Head of caudate nucleus (tissue), 42 donors: ENCODE measurements at regions not wholly inside any gene's neighbourhood (a gene's known extent, or its start where the extent isn't known, plus 50 kb on each side); places are given as distances from the start of the nearest gene placed in this dataset.
A peak's percentile ranks its signal among the peaks of the same experiment; 100 is the strongest.
"Not testable (repeated sequence)": the region's sequence is repeated elsewhere in the genome, so short reads cannot be mapped to it uniquely, and the experiment has no call there.

Experiments
- DNase-seq, 42 donors: peaks; one replicate each; pipeline versions ENCODE4 v3.0.0 to v3.0.0-alpha.2; 2020 to 2021; ENCODE audit warnings: mixed read lengths in 7 of 42
- intact Hi-C: fragments of 100-400 bp; cut with DNase I; formaldehyde crosslinking; loops from one replicate; pipeline ENCODE4 v1.15.0; 2022

DNA sequence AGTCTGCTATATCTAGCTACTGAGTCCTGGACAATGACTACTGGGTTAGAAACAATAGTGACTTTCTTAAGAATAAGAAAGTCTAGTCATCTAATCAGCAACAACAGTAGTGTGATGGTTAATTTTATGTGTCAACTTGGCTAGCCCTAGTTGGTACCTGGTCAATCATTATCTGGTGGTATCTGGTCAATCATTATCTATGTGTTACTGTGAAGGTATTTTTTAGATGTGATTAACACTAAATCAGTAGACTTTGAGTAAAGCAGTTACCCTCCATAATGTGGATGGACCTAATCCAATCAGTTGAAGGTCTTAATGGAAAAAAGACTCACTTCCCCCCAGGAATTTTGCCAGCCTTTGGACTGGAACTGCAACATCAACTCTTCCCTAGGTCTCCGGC is 312.6 kb downstream of the SIPA1L2 start:
- intact Hi-C loops, result no loop called here
- no peak for DNase-seq

GRCh38 chr1:232316864-232317263 is 313.1 kb downstream of the SIPA1L2 start:
- no peak for DNase-seq
- intact Hi-C loops, result no loop called here

DNA sequence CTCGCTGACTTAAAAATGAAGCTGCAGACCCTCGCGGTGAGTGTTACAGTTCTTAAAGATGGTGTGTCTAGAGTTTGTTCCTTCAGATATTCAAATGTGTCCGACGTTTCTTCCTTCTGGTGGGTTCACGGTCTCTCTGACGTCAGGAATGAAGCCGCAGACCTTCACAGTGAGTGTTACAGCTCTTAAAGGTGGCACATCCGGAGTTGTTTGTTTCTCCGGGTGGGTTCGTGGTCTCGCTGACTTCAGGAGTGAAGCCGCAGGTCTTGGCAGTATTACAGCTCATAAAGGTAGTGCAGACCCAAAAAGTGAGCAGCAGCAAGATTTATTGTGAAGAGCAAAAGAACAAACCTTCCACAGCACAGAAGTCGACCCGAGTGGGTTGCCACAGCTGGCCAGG is 316.1 kb downstream of the SIPA1L2 start:
- DNase-seq, intact Hi-C loops: not testable (repeated sequence)

DNA sequence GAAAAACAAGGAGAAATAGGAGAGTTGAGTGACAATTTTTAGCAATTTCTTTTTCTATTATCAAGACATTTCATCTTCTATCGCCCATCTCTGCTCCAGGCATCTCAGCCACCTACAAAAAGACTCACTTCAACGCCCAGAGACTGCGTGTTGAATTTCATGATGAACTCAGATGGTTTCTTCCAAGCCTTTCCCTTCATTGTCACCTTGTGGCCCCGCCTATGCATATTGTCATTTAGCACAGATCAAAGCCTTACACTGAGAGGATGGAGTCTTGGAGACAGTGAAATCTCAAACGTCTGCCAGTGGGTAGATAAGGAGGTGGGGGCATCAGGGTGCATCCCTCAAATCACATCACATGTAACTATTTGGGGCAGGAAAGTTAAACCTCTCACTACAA is 319.4 kb downstream of the SIPA1L2 start:
- intact Hi-C loops, result no loop called here
- no peak for DNase-seq

DNA sequence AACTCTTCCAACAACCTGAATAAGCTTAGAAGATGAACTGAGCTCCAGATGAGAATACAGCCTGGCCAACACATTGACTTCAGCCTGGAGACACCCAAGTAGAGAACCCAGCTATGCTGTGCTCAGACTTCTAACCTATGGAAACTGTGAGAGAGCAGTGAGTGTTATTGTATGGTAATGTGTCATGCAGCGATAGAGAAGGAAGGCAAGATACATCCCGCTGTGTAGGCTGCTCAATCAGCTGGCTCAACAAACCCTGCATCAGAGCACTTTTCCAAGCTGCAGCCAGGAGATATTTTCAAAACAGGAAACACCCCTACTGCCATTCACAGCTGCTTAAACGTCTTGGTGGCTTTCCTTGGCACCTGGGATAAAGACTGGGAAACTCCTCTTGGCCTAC is 321.3 kb downstream of the SIPA1L2 start:
- intact Hi-C loops, result no loop called here
- DNase-seq, result no peak

DNA sequence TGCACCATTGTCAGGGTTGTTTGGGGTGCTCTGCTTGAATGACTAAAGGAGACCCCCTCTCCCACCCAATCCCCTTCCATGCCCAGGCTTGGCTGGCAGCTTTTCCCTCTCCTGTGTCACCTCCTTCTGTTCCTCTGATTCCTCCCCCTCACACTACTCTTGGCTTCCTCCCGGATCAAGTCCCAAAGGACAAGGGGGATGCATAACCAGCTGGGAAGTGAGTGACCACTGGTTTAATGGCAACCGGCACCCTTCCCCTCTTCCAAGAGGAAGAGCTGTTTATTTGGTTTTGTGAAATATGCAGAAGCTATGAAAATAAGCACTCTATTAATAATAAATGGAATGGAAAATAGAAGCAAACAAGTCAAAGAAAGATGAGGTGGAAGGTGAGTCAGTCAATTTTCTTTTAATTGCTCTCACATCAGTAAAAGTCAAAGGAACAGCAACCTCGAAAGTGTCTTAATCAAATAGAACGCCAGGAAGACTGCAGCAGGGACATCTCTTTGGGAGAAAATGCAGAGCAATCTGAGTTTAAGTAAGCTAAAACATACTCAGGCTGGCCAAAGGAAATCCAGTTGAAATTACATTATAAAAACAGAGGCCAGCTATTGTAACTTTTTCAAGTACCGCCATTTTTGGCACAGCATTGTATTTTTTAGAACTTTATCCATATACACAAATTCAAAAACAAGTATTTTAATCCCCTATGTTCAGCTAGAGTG is 322.5 kb downstream of the SIPA1L2 start:
- intact Hi-C loops, result no loop called here
- no peak for DNase-seq

GRCh38 chr1:232306269-232306961 is 323.5 kb downstream of the SIPA1L2 start:
- intact Hi-C loops, result no loop called here
- DNase-seq, result peak in 1 of 42 donors; percentile 11

DNA sequence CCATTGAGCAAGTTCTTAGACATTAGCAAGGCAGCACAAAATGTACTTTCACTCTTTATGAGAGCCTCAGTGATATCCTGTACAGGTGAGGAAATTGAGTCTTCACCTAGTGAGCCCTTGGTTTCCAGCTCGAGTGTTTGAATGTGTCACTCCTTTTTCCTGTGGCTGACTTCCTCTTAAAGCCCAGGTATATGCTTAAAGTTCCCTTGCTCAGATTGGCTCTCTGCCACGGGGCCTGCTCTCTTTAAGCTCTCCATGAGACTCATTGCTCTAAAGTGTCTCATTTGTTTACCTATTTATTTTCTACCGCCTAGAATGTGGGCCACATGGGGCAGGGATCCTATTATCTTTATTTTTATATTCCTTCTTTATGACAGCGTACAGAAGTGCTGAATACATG is 324.9 kb downstream of the SIPA1L2 start:
- intact Hi-C loops, result no loop called here
- DNase-seq, result no peak

DNA sequence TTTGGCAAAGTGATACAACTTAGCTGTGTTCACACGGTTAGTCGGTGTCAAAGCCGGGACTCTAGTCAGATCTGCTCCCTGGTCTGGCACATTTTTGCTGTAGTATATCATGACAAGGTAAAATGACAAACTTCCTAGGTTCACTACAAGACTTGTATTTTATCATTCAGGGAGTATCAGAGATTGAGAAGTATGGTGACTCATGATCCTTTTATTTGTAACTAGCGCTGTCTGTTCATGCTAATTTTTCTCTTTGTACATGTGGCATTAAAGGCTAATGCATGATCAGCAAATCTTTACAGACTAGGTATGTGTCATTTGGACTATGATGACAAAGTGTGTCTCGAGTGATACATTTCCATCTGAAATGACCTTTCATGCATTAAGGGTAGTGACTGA is 326.7 kb downstream of the SIPA1L2 start:
- intact Hi-C loops, result no loop called here
- no peak for DNase-seq

DNA sequence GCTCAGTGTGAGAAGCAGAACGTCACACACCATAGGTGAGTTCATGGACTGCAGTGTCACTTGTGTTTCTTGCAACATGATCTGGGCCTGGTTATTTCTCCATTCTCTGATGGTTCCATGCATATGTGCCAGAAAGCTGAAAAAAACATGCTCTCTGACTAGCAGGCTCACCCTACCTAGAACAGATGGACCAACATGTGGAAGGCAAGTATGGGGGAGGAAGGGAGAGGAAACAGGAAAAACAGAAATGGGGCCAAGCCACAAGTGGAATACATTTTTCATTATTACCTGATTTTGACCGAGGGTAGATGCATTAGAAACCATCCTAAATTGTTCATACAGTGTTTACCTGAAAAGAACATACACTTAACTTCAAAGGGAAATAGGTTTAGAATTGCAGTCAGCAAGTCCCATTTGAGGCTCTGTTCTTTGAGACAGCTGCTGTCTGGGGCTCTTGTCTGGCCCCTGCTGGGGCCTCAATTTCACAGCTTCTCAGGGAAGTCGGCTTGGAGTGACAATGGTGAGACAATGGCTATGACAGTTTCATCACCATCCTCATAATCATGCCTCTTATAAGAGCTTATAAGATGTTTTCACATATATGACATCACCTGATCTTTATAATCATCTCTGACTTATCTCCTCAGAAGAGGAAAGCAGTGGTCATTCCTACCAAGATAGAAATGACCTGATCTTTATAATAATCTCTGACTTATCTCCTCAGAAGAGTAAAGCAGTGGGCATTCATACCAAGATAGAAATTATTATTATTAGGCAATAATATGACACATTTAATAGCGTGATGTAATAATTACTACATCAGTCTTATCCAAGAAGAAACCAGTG is 327.3 kb downstream of the SIPA1L2 start:
- intact Hi-C loops, result no loop called here

GRCh38 chr1:232301246-232301645 is 328.7 kb downstream of the SIPA1L2 start:
- no peak for DNase-seq
- intact Hi-C loops, result no loop called here

More for the DNA sequence above, 327.3 kb downstream of the SIPA1L2 start:
- no peak for DNase-seq

DNA sequence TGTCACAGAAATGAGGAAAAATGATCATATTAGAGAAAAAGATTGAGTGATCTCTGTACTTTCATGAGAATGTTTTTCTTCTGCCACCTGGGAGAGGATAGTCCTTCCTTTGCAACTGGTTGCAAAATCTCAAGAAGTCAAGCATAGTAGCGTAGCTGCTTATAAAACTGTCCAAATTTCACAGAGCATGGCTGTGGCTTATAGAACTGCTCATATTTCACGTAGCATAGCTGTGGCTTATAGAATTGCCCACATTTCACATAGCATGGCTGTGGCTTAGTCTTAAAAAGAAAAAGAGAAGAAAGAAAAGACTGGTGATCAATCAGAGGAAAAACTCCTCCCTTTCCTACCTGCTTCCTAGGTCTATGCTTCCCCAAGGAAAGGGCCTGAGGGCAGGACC is 329.5 kb downstream of the SIPA1L2 start:
- DNase-seq, result no peak
- intact Hi-C loops, result no loop called here

DNA sequence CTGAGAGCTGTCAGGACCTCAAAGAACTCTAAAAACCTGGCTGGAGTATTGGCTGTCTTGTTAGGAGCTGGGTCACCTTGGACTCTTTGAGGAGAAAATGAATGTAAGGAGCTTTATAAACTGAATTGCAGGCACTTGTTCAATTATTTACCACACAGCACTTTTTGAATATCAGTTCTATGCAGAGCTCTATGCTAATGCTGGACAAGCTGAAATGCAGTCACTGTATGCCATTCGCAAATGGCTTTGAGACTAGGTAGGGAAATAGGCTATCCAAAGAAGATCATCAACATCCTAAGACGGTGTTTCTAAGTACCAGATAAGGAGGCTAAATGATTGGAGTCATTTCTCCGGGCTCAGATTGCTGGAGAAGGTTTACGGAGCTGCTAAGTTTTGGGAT is 333.5 kb downstream of the SIPA1L2 start:
- intact Hi-C loops, result no loop called here
- DNase-seq, result no peak

DNA sequence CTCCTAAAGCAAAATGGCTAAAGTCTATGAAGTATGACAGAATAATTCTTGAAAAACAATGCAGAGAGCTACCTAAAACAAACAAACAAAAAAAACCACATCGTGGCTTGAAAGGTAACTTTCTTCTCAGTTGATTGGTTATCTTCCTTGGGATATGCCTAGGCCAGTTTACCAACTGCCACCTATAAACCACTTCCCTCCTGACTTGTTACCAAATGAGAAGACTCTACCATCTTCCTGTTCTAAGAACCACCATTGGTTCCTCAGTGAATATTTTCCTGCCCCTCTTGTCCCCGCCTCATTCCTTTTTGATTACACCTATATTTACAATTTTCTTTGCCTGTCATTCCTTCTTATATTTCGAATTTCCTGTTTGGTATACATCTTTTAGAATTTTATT is 336.6 kb downstream of the SIPA1L2 start:
- DNase-seq, result no peak
- intact Hi-C loops, result no loop called here

- DNase-seq, result no peak
- intact Hi-C loops, result no loop called here
Measured at GRCh38 chr1:232292818-232293217, 337.1 kb downstream of the SIPA1L2 start.

GRCh38 chr1:232292239-232292638 is 337.7 kb downstream of the SIPA1L2 start:
- DNase-seq, result no peak
- intact Hi-C loops, result no loop called here

DNA sequence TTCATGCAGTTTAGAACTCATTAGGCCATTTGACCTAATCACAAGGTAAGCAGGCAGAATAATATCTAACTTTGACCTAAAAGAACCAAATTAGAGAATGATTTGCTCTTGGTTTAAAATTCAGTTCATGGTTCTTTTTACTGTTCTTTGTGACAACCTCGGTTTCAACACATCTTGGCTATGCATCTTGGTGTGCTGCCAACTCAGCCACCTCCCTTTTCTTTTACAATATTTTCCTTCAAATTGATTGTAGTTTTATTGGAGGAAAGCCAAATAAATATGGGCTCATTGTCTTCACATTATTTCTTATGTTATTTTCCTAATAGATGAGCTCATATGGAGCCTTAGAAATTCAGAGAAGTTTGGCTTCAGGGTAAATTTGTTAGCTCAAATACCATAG is 338.3 kb downstream of the SIPA1L2 start:
- intact Hi-C loops, result no loop called here
- no peak for DNase-seq

GRCh38 chr1:232291261-232291660 is 338.7 kb downstream of the SIPA1L2 start:
- intact Hi-C loops, result no loop called here
- no peak for DNase-seq

DNA sequence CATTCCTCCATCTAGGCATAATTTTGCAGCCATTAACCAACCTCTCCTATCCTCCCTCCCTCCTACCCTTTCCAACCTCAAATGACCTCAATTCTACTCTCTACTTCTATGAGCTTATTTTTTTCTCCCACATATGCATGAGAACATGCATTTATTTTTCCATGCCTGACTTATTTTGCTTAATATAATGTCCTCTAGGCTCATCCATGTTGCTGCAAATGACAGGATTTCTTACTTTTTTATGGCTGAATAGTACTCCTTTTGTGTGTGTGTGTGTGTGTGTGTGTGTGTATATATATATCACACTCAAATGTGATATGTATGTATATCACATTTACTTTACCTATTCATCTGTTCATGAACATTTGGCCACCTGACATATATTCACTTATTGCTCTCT is 339.4 kb downstream of the SIPA1L2 start:
- intact Hi-C loops, result no loop called here
- no peak for DNase-seq
